ENCODE measurements at regions not wholly inside any gene's neighbourhood (a gene's known extent, or its start where the extent isn't known, plus 50 kb on each side); places are given as distances from the start of the nearest gene placed in this dataset.

DNA sequence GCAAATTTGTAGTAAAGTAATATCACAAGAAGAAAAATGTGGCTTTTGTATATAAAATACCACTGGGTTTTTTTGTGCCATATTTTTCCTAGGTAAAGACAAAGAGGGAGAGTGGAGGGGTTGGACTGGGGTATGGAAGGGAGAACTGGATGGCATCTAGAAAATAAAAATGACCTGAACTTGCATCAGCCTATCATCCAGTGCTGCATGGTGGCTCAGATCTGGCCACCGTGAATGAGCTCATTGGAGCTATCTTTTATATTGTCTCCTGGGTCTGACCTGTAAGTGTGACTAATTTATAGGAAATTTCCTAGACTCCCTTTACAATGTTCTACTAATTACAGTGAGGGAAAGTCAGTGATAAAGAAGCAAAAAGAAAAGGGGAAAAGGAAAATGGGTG, 369.0 kb downstream of the TMEM182 start:
- Mint-ChIP-seq H3K4me3 (ENCODE audit: unreplicated experiment) (no peak overlapping the region), H3K27ac (ENCODE audit: low read depth, unreplicated experiment) (no peak overlapping the region), H3K4me1 (ENCODE audit: insufficient read depth, unreplicated experiment) (no peaks in the 10 kb centered on the region), H3K27me3 (ENCODE audit: insufficient read depth, unreplicated experiment) (peaks cover 65% of the 10 kb centered on the region), H3K36me3 (ENCODE audit: insufficient read depth, unreplicated experiment) (no peaks in the 10 kb centered on the region), H3K9me3 (ENCODE audit: unreplicated experiment) (no peaks in the 10 kb centered on the region)
- POLR2A ChIA-PET: no interaction called here
- CTCF ChIA-PET: no interaction called here
- no peak for DNase-seq (ENCODE audit: unreplicated experiment)
- BruUV-seq (replicated peaks): no TSS peak
- intact Hi-C loops (cut with micrococcal nuclease): no loop called here
- TF ChIP-seq, protein P1, sequence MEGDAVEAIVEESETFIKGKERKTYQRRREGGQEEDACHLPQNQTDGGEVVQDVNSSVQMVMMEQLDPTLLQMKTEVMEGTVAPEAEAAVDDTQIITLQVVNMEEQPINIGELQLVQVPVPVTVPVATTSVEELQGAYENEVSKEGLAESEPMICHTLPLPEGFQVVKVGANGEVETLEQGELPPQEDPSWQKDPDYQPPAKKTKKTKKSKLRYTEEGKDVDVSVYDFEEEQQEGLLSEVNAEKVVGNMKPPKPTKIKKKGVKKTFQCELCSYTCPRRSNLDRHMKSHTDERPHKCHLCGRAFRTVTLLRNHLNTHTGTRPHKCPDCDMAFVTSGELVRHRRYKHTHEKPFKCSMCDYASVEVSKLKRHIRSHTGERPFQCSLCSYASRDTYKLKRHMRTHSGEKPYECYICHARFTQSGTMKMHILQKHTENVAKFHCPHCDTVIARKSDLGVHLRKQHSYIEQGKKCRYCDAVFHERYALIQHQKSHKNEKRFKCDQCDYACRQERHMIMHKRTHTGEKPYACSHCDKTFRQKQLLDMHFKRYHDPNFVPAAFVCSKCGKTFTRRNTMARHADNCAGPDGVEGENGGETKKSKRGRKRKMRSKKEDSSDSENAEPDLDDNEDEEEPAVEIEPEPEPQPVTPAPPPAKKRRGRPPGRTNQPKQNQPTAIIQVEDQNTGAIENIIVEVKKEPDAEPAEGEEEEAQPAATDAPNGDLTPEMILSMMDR (IDR thresholded peaks at IDR 0.05; ENCODE audit: unreplicated experiment): no peak

DNA sequence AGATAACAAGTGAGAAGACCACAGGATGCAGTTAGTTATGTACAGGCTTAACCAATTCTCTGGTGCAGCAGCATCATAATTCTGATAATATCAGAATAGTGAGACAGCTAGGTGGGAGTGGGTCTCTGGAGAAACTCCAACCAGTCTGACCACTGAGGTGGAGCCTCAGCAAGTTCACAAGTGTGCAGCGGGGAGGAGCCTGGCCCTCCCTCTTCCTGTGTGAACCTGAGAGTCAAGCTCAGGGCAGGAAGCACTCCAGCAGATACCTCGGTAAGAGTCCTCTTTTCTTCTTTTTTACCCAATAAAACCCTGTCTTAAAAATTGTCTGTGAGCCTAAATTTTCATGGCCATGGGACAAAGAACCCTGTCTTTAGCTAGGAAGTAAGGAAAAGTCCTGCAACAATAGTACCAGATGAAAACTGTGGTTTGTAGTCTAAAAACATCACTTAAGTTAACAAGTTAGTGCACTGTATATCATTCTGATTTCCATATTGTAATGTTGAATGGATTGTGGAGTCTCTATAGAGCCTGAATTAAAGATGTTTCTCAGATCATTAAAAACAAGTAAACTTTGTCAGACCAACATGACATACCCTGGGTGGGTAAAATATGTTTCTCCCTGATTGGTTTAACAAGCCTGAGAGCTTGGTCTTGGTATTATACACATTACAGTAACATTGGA, 370.8 kb downstream of the TMEM182 start:
- peaks cover 58% of the 10 kb centered on the region for H3K27me3 Mint-ChIP-seq (ENCODE audit: insufficient read depth, unreplicated experiment)
- no peak for DNase-seq (ENCODE audit: unreplicated experiment)
- no TSS peak for BruUV-seq (replicated peaks)
- TF ChIP-seq, protein P1 (IDR thresholded peaks at IDR 0.05; ENCODE audit: unreplicated experiment): no peak
- intact Hi-C loops (cut with micrococcal nuclease): no loop called here
- peaks cover 6% of the 10 kb centered on the region for H3K9me3 Mint-ChIP-seq (ENCODE audit: unreplicated experiment)
- H3K36me3 Mint-ChIP-seq (ENCODE audit: insufficient read depth, unreplicated experiment): no peaks in the 10 kb centered on the region
- CTCF ChIA-PET: interaction anchor here (0.7 kb wide), 1 partner anchor 292 kb away, joined by 3 read pairs; no protein-coding TSS in a partner anchor
- H3K4me1 Mint-ChIP-seq (ENCODE audit: insufficient read depth, unreplicated experiment): no peaks in the 10 kb centered on the region
- no peak overlapping the region for H3K4me3 Mint-ChIP-seq (ENCODE audit: unreplicated experiment)
- POLR2A ChIA-PET: no interaction called here
- H3K27ac Mint-ChIP-seq (ENCODE audit: low read depth, unreplicated experiment): no peak overlapping the region

DNA sequence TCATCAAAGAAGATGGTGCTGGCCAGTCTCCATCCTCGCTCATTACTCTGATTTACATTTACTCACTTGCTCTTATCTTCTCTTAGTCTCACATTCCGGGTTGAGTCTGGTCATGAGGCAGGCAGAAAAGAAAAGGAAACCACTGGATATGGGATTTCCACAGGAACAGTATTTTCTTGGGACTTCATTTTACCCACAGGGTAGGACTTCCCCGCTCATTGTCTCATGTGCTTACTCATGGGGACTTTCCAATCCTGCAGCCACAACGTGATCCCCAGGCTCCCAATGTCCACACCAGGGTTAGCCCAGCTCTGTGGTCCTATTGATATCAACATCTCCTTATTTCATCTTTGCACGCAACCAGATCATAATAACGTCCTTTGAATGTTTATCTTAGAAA, 373.8 kb downstream of the TMEM182 start:
- BruUV-seq (replicated peaks): no TSS peak
- TF ChIP-seq, protein P1 (IDR thresholded peaks at IDR 0.05; ENCODE audit: unreplicated experiment): no peak
- Mint-ChIP-seq H3K4me1 (ENCODE audit: insufficient read depth, unreplicated experiment) (no peaks in the 10 kb centered on the region), H3K36me3 (ENCODE audit: insufficient read depth, unreplicated experiment) (no peaks in the 10 kb centered on the region), H3K27ac (ENCODE audit: low read depth, unreplicated experiment) (no peak overlapping the region), H3K9me3 (ENCODE audit: unreplicated experiment) (peaks cover 6% of the 10 kb centered on the region), H3K27me3 (ENCODE audit: insufficient read depth, unreplicated experiment) (peaks cover 60% of the 10 kb centered on the region), H3K4me3 (ENCODE audit: unreplicated experiment) (no peak overlapping the region)
- ChIA-PET POLR2A (no interaction called here), CTCF (no interaction called here)
- DNase-seq (ENCODE audit: unreplicated experiment): no peak
- intact Hi-C loops (cut with micrococcal nuclease): no loop called here

DNA sequence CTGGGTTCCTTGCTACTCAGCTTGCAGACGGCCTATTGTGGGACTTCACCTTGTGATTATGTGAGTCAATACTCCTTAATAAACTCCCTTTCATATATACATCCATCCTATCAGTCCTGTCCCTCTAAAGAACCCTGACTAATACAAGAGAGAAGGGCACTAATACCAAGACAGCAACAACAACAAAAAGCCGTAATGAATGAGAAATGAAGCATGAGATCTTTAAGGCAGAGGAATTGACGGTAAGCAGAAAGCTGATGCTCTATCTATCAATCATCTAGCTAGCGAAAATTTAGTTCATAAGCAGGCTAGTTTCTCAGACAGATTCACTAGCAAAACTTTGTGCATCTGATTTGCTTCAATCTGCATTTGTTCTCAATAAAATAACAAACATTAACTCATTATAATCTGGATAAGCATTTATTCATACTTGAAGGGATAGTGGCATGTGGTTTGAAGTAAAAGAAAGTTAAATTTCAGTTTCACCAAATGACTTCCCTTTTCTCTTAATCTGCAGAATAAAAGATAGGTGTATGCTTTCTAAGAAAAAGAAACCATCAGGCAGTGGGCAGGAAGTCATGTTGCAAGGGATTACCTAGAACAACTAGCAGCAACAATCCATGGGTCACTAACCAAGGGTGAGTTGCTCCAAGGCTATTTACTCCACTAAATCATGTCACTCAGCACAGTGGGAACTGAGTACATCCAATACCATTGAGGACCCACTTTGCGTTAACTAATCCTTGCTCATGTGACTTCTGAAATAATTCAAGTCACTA, 376.5 kb downstream of the TMEM182 start:
- no peak for DNase-seq (ENCODE audit: unreplicated experiment)
- intact Hi-C loops (cut with micrococcal nuclease): no loop called here
- CTCF ChIA-PET: interaction anchor here (1.7 kb wide), 1 partner anchor 162 kb away, joined by 3 read pairs; no protein-coding TSS in a partner anchor

More for the DNA sequence above, 376.5 kb downstream of the TMEM182 start:
- POLR2A ChIA-PET: no interaction called here
- no peak overlapping the region for H3K27ac Mint-ChIP-seq (ENCODE audit: low read depth, unreplicated experiment)
- no TSS peak for BruUV-seq (replicated peaks)
- H3K4me3 Mint-ChIP-seq (ENCODE audit: unreplicated experiment): no peak overlapping the region
- peaks cover 6% of the 10 kb centered on the region for H3K9me3 Mint-ChIP-seq (ENCODE audit: unreplicated experiment)
- H3K36me3 Mint-ChIP-seq (ENCODE audit: insufficient read depth, unreplicated experiment): no peaks in the 10 kb centered on the region
- no peaks in the 10 kb centered on the region for H3K4me1 Mint-ChIP-seq (ENCODE audit: insufficient read depth, unreplicated experiment)
- H3K27me3 Mint-ChIP-seq (ENCODE audit: insufficient read depth, unreplicated experiment): peaks cover 47% of the 10 kb centered on the region
- TF ChIP-seq, protein P1 (IDR thresholded peaks at IDR 0.05; ENCODE audit: unreplicated experiment): no peak

All from MCF 10A (cell line).